ENCODE measurements at regions not wholly inside any gene's neighbourhood (a gene's known extent, or its start where the extent isn't known, plus 50 kb on each side); places are given as distances from the start of the nearest gene placed in this dataset.

DNA sequence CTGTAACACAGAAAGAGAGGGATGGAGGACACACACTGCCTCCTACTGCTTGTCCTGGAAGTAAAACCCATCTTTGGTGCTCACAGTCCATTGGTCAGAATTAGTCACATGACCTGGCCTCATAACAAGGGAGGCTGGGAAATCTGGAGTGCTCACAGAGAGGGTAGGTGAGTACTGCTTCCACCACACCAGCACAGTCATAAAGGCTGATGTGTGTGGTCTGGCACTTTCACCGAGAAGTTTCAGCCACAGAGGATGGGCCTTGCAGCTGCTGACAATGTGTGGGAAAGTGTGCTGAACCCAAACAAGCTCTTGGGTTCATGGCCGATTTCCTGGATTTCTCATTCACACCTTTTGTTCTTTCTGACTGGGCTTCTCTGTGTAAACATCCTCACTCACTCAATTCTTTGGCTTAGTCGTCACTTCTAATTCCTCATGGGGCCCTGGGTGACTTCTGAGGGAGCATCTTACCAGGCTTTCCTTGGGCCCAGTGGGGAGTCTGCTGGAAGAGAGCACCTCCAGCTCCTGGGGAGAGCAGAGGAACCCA, 100.7 kb downstream of the ASB7 start:
- peak overlapping the region; percentile 89 for H3K27ac Mint-ChIP-seq (ENCODE audit: unreplicated experiment)
- peaks cover 10% of the 10 kb centered on the region for H3K27me3 Mint-ChIP-seq (ENCODE audit: unreplicated experiment)
- TF ChIP-seq CTCF (IDR thresholded peaks at IDR 0.05; ENCODE audit: unreplicated experiment), result no peak
- H3K9me3 Mint-ChIP-seq (ENCODE audit: unreplicated experiment), result no peaks in the 10 kb centered on the region
- H3K4me3 Mint-ChIP-seq (ENCODE audit: unreplicated experiment), result no peak overlapping the region
- peak; percentile 19 for DNase-seq (ENCODE audit: low spot score)
- peaks cover 14% of the 10 kb centered on the region for H3K36me3 Mint-ChIP-seq (ENCODE audit: low read depth, unreplicated experiment)
- H3K4me1 Mint-ChIP-seq (ENCODE audit: unreplicated experiment), result peaks cover 41% of the 10 kb centered on the region

DNA sequence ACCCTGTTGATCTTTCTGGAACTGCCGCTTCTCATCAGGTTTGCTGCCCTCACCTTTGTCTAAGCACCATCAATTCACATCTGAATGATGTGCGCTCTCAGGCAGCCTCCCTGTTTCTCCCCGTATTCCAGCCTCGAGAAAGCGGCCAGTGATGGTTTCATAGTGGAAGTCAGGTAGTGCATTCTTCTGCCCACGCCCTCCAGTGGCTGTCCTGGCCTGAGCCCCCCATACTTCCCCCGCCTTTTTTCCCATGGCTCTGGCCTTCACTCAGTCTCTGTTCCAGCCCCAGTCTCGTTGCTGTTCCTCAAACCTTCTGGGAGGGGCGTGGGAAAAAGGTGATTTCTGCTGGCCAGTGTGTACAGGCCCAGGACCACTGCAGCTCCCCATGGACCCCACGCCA, 101.3 kb downstream of the ASB7 start:
- H3K27me3 Mint-ChIP-seq (ENCODE audit: unreplicated experiment), result peaks cover 10% of the 10 kb centered on the region
- DNase-seq (ENCODE audit: low spot score), result no peak
- no peak for TF ChIP-seq CTCF (IDR thresholded peaks at IDR 0.05; ENCODE audit: unreplicated experiment)
- no peak overlapping the region for H3K4me3 Mint-ChIP-seq (ENCODE audit: unreplicated experiment)
- peaks cover 41% of the 10 kb centered on the region for H3K4me1 Mint-ChIP-seq (ENCODE audit: unreplicated experiment)
- peak overlapping the region; percentile 89 for H3K27ac Mint-ChIP-seq (ENCODE audit: unreplicated experiment)
- H3K9me3 Mint-ChIP-seq (ENCODE audit: unreplicated experiment), result no peaks in the 10 kb centered on the region
- peaks cover 18% of the 10 kb centered on the region for H3K36me3 Mint-ChIP-seq (ENCODE audit: low read depth, unreplicated experiment)

DNA sequence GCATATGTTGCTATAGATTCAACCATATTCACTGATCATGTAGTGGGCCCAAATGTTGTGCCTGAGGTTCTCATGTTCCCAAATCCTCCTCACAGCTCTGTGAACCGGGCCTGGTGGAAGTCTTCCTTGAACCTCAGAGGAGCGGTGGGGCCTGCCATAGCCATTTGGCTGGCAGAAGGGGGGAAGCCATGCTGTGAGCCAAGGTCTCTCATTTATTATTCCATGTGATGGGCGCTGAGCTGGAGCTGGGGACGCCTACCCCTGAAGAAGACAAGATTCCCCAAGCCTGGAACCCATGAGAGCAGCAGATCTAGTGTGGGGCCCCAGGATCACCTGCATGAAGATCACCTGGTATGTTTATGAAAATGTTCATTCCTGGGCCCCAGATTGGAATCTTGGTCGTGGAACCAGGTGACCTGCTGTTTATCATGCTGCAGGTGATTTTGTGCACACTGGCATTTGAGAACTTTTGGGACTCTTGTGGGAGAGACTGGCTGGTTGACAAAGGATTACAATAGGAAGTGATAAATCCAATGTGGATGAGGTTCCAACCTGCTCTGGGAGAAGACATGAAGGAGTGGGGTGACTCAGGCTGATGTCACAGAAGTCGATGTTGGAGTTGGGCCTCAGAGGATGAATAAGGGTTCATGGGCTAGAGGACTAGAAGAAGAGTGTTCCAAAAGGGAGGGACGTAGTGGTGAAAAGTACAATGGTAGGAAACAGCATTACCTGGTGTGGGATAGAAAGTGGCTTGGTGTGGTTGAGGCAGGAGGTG, 102.1 kb downstream of the ASB7 start:
- DNase-seq (ENCODE audit: low spot score), result no peak
- Mint-ChIP-seq H3K4me1 (ENCODE audit: unreplicated experiment) (peaks cover 41% of the 10 kb centered on the region), H3K4me3 (ENCODE audit: unreplicated experiment) (peak overlapping the region; percentile 63), H3K9me3 (ENCODE audit: unreplicated experiment) (no peaks in the 10 kb centered on the region), H3K36me3 (ENCODE audit: low read depth, unreplicated experiment) (peaks cover 20% of the 10 kb centered on the region), H3K27ac (ENCODE audit: unreplicated experiment) (peak overlapping the region; percentile 2), H3K27me3 (ENCODE audit: unreplicated experiment) (peaks cover 10% of the 10 kb centered on the region)
- no peak for TF ChIP-seq CTCF (IDR thresholded peaks at IDR 0.05; ENCODE audit: unreplicated experiment)

- Mint-ChIP-seq H3K4me1 (ENCODE audit: unreplicated experiment) (peaks cover 41% of the 10 kb centered on the region), H3K27ac (ENCODE audit: unreplicated experiment) (peak overlapping the region; percentile 2), H3K36me3 (ENCODE audit: low read depth, unreplicated experiment) (peaks cover 24% of the 10 kb centered on the region), H3K4me3 (ENCODE audit: unreplicated experiment) (peak overlapping the region; percentile 63), H3K9me3 (ENCODE audit: unreplicated experiment) (no peaks in the 10 kb centered on the region), H3K27me3 (ENCODE audit: unreplicated experiment) (peaks cover 10% of the 10 kb centered on the region)
- DNase-seq (ENCODE audit: low spot score), result no peak
- TF ChIP-seq CTCF (IDR thresholded peaks at IDR 0.05; ENCODE audit: unreplicated experiment), result no peak
Observed at GRCh38 chr15:100705065-100705464, 102.7 kb downstream of the ASB7 start.

DNA sequence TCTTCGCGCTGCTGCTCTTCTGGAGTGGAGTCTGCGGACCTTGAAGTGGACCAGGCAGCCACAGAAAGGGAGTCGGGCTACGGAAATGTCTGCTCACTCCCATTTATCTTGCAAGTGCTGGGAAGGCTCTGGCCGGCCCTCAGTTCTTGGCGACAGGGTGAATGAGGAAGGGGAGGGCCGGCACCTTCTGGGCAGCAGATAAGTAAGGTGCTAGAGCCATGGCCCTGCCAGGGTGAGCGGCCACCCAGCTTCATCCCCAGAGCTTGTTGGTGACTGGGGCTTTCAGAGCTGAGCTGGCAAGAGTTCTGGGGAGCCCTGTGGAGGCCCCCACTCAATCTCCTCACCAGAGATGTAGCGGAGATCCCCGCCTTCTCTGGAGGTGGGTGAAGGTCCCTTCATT, 103.5 kb downstream of the ASB7 start:
- Mint-ChIP-seq H3K27me3 (ENCODE audit: unreplicated experiment) (peaks cover 14% of the 10 kb centered on the region), H3K36me3 (ENCODE audit: low read depth, unreplicated experiment) (peaks cover 30% of the 10 kb centered on the region), H3K4me1 (ENCODE audit: unreplicated experiment) (peaks cover 41% of the 10 kb centered on the region), H3K4me3 (ENCODE audit: unreplicated experiment) (no peak overlapping the region), H3K27ac (ENCODE audit: unreplicated experiment) (no peak overlapping the region), H3K9me3 (ENCODE audit: unreplicated experiment) (no peaks in the 10 kb centered on the region)
- no peak for DNase-seq (ENCODE audit: low spot score)
- no peak for TF ChIP-seq CTCF (IDR thresholded peaks at IDR 0.05; ENCODE audit: unreplicated experiment)

Measured in endothelial cell (in vitro differentiated cells).